GM23338 (cell line): ENCODE measurements at regions not wholly inside any gene's neighbourhood (a gene's known extent, or its start where the extent isn't known, plus 50 kb on each side); places are given as distances from the start of the nearest gene placed in this dataset.

Experiments
- ATAC-seq: fragments of 200-7000 bp; cut with Tn5 transposase; 3 replicates; pipeline ENCODE4 v1.9.1; 2020
- DNase-seq: peaks from one replicate; pipeline ENCODE4 v3.0.0-alpha.2; 2015; ENCODE audit warnings: low spot score
- H2AFZ ChIP-seq: fragments of 200-600 bp; sonication (generic); 2 replicates; pipeline ENCODE4 v1.8.0; 2016; ENCODE audit warnings: antibody characterized with exemption, mild to moderate bottlenecking, moderate library complexity
- H3F3A ChIP-seq: fragments of 200-600 bp; sonication (generic); replicated peaks from 2 replicates; pipeline ENCODE4 v1.8.0; 2017; ENCODE audit warnings: antibody characterized with exemption, mixed run types, low read depth
- H3K27ac ChIP-seq: fragments of 200-600 bp; sonication (generic); 2 replicates; pipeline ENCODE4 v1.6.1; 2016; ENCODE audit warnings: low read depth
- H3K27me3 ChIP-seq: fragments of 200-600 bp; sonication (generic); 2 replicates; pipeline ENCODE4 v1.8.0; 2016; ENCODE audit warnings: mild to moderate bottlenecking, mixed run types, moderate library complexity; ENCODE audit not compliant: insufficient read depth
- H3K36me3 ChIP-seq: fragments of 200-600 bp; sonication (generic); 2 replicates; pipeline ENCODE4 v1.8.0; 2016; ENCODE audit warnings: mild to moderate bottlenecking; ENCODE audit not compliant: insufficient read depth
- H3K4me1 ChIP-seq: fragments of 200-600 bp; sonication (generic); 2 replicates; pipeline ENCODE4 v1.8.0; 2016; ENCODE audit warnings: mild to moderate bottlenecking, moderate library complexity; ENCODE audit not compliant: insufficient read depth
- H3K4me2 ChIP-seq: fragments of 200-600 bp; sonication (generic); 2 replicates; pipeline ENCODE4 v1.7.1; 2017; ENCODE audit warnings: mixed run types
- H3K4me3 ChIP-seq: fragments of 200-600 bp; sonication (generic); 2 replicates; pipeline ENCODE4 v1.6.1; 2016; ENCODE audit warnings: mixed run types
- H3K79me2 ChIP-seq: fragments of 200-600 bp; sonication (generic); replicated peaks from 2 replicates; pipeline ENCODE4 v1.8.0; 2017; ENCODE audit warnings: mild to moderate bottlenecking; ENCODE audit not compliant: insufficient read depth
- H3K9me2 ChIP-seq: fragments of 200-600 bp; sonication (generic); 2 replicates; pipeline ENCODE4 v1.8.0; 2017; ENCODE audit not compliant: insufficient read depth
- H4K20me1 ChIP-seq: fragments of 200-600 bp; sonication (generic); replicated peaks from 2 replicates; pipeline ENCODE4 v1.8.0; 2017; ENCODE audit warnings: mild to moderate bottlenecking; ENCODE audit not compliant: insufficient read depth
- H3K27ac Mint-ChIP-seq: 2 replicates; pipeline ENCODE4 v1.8.0; 2020; ENCODE audit warnings: inconsistent platforms, mild to moderate bottlenecking, moderate library complexity, mixed read lengths
- H3K27me3 Mint-ChIP-seq: 3 replicates; pipeline ENCODE4 v1.8.0; 2022; ENCODE audit warnings: low read depth, mild to moderate bottlenecking, moderate library complexity, mixed read lengths, inconsistent platforms; ENCODE audit not compliant: insufficient read depth, poor library complexity
- H3K36me3 Mint-ChIP-seq: 3 replicates; pipeline ENCODE4 v1.8.0; 2021; ENCODE audit warnings: low read depth, mild to moderate bottlenecking, inconsistent platforms, moderate library complexity, mixed read lengths
- H3K4me1 Mint-ChIP-seq: 3 replicates; pipeline ENCODE4 v1.8.0; 2020; ENCODE audit warnings: mild to moderate bottlenecking, inconsistent platforms, mixed read lengths
- H3K4me3 Mint-ChIP-seq: 3 replicates; pipeline ENCODE4 v1.8.0; 2021; ENCODE audit warnings: moderate library complexity, mild to moderate bottlenecking, inconsistent platforms, mixed read lengths
- H3K9me3 Mint-ChIP-seq: 3 replicates; pipeline ENCODE4 v1.8.0; 2020; ENCODE audit warnings: moderate library complexity, mild to moderate bottlenecking, inconsistent platforms, mixed read lengths
- CREB1 ChIP-seq: fragments of 250-450 bp; sonication (Bioruptor Pico); IDR thresholded peaks from 2 replicates; pipeline ENCODE4 v1.5.0; 2020; ENCODE audit warnings: low read depth, mild to moderate bottlenecking, moderate library complexity
- CTCF ChIP-seq, 2 experiments: fragments of 200-600 bp in 1 of 2; sonication (generic) in 1 of 2; conservative IDR thresholded peaks; 2 replicates each; pipeline versions ENCODE4 v1.5.1 to v1.6.1; 2016 to 2017; ENCODE audit warnings: antibody characterized with exemption in 2 of 2, low read depth in 2 of 2, mild to moderate bottlenecking in 2 of 2, moderate library complexity in 1 of 2
- EZH2 ChIP-seq: fragments of 200-600 bp; sonication (generic); IDR thresholded peaks from one replicate; pipeline ENCODE4 v1.8.0; 2017; ENCODE audit warnings: antibody characterized with exemption, mild to moderate bottlenecking, low read depth; ENCODE audit not compliant: unreplicated experiment
- EZH2phosphoT487 ChIP-seq: fragments of 200-600 bp; sonication (generic); IDR thresholded peaks from one replicate; pipeline ENCODE4 v1.8.1; 2018; ENCODE audit warnings: antibody characterized with exemption; ENCODE audit not compliant: unreplicated experiment
- JUNB ChIP-seq: IDR thresholded peaks from one replicate; pipeline ENCODE4 v1.6.1; 2016; ENCODE audit warnings: antibody characterized with exemption; ENCODE audit not compliant: unreplicated experiment
- NANOG ChIP-seq: IDR thresholded peaks from 2 replicates; pipeline ENCODE4 v1.6.1; 2016; ENCODE audit warnings: antibody characterized with exemption, borderline replicate concordance
- POLR2AphosphoS5 ChIP-seq: IDR thresholded peaks from 2 replicates; pipeline ENCODE4 v1.6.1; 2016; ENCODE audit warnings: antibody characterized with exemption, low read depth
- REST ChIP-seq: IDR thresholded peaks from one replicate; pipeline ENCODE4 v1.6.1; 2018; ENCODE audit warnings: antibody characterized with exemption; ENCODE audit not compliant: unreplicated experiment
- STAT1 ChIP-seq: IDR thresholded peaks from one replicate; pipeline ENCODE4 v1.6.1; 2016; ENCODE audit warnings: antibody characterized with exemption; ENCODE audit not compliant: unreplicated experiment
- ZNF114 ChIP-seq: fragments of 250-450 bp; sonication (Bioruptor Pico); IDR thresholded peaks from 2 replicates; pipeline ENCODE4 v1.5.0; 2020; ENCODE audit warnings: mild to moderate bottlenecking, moderate library complexity
- ZNF331 ChIP-seq: fragments of 250-450 bp; sonication (Bioruptor Pico); IDR thresholded peaks from 2 replicates; pipeline ENCODE4 v1.5.0; 2020; ENCODE audit warnings: low read depth, mild to moderate bottlenecking, moderate library complexity
- TF ChIP-seq, protein P1 (sequence below): IDR thresholded peaks from 2 replicates; pipeline ENCODE4 v1.6.1; 2016; ENCODE audit warnings: antibody characterized with exemption

DNA sequence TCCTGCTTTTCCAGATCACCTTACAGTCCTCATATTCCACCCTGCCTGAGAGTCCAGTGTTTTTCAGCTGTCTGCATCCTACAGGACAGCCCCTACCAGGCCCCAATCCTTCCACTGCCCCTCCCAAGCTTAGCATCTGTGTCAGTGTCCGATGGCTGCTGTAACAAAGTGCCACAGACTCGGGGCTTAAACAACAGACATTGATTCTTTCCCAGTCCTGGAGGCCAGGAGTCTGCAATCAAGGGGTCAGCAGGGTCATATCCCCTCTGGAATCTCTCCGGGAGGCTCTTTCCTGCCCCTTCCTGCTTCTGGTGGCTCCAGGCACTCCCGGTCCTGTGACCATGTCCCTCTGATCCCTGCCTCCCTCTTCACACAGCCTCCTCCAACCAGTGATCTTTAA is 396.6 kb upstream of the MAP3K7 start:
- Histone ChIP-seq H3K9me2 (no peaks in the 10 kb centered on the region), H3K79me2 (no peaks in the 10 kb centered on the region), H3K4me1 (no peaks in the 10 kb centered on the region), H3K4me3 (no peak overlapping the region), H3K4me2 (no peak overlapping the region), H2AFZ (peak overlapping the region; percentile 28; the same call in 1 of the 2 replicates), H3K27ac (no peak overlapping the region), H3K27me3 (no peaks in the 10 kb centered on the region), H4K20me1 (no peaks in the 10 kb centered on the region), H3F3A (no peaks in the 10 kb centered on the region), H3K36me3 (no peaks in the 10 kb centered on the region)
- DNase-seq (no peak), ATAC-seq (no peak)
- H3K27ac Mint-ChIP-seq, result no peak overlapping the region
- no peaks in the 10 kb centered on the region for H3K36me3 Mint-ChIP-seq
- H3K9me3 Mint-ChIP-seq, result no peaks in the 10 kb centered on the region
- no peaks in the 10 kb centered on the region; the same call in 2 of the 3 replicates for H3K4me1 Mint-ChIP-seq
- peaks cover 3% of the 10 kb centered on the region for H3K27me3 Mint-ChIP-seq
- TF ChIP-seq EZH2phosphoT487 (no peak), ZNF331 (CRISPR knock-in tag) (no peak), POLR2AphosphoS5 (no peak), CREB1 (CRISPR knock-in tag) (no peak), REST (no peak), JUNB (no peak), ZNF114 (CRISPR knock-in tag) (no peak), NANOG (no peak)
- TF ChIP-seq, protein P1, sequence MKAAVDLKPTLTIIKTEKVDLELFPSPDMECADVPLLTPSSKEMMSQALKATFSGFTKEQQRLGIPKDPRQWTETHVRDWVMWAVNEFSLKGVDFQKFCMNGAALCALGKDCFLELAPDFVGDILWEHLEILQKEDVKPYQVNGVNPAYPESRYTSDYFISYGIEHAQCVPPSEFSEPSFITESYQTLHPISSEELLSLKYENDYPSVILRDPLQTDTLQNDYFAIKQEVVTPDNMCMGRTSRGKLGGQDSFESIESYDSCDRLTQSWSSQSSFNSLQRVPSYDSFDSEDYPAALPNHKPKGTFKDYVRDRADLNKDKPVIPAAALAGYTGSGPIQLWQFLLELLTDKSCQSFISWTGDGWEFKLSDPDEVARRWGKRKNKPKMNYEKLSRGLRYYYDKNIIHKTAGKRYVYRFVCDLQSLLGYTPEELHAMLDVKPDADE, result no peak
- no peak overlapping the region for H3K4me3 Mint-ChIP-seq

DNA sequence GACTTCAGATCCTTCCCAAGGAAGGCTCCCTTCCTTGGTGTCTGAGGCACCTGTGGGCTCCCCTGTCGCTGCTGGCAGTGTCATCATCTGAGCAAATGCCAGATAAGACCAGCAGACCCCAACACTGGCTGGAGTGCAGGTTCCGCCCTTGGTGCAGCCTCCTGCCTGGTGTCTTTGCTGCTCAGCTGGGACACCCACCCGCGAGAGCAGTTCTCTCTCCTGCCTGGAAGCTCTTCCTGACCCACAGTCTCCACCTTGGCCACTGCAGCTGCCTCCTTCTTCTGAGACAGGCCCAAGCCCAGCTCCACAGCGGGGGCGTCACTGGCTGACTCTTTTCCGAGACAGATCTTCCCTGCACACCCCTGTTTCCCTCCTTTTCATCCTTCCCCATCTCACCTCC is 395.7 kb upstream of the MAP3K7 start:
- Histone ChIP-seq H3K27ac (no peak overlapping the region), H3K4me3 (no peak overlapping the region), H3F3A (no peaks in the 10 kb centered on the region), H3K4me2 (no peak overlapping the region), H3K36me3 (no peaks in the 10 kb centered on the region), H2AFZ (no peak overlapping the region), H3K4me1 (no peaks in the 10 kb centered on the region), H3K79me2 (no peaks in the 10 kb centered on the region), H3K27me3 (no peaks in the 10 kb centered on the region), H3K9me2 (no peaks in the 10 kb centered on the region), H4K20me1 (no peaks in the 10 kb centered on the region)
- H3K27ac Mint-ChIP-seq, result no peak overlapping the region
- no peaks in the 10 kb centered on the region for H3K36me3 Mint-ChIP-seq
- no peak overlapping the region for H3K4me3 Mint-ChIP-seq
- no peaks in the 10 kb centered on the region for H3K9me3 Mint-ChIP-seq
- H3K4me1 Mint-ChIP-seq, result peaks cover 3% of the 10 kb centered on the region; the same call in 2 of the 3 replicates
- DNase-seq, result no peak
- peaks cover 3% of the 10 kb centered on the region for H3K27me3 Mint-ChIP-seq
- ATAC-seq, result no peak
- TF ChIP-seq NANOG (no peak), REST (no peak), JUNB (no peak), POLR2AphosphoS5 (no peak), EZH2phosphoT487 (no peak), CREB1 (CRISPR knock-in tag) (no peak), CTCF (conservative IDR thresholded peaks at IDR 0.05; ENCODE audit: low read depth in 2 of 2) (no peak), STAT1 (no peak), ZNF114 (CRISPR knock-in tag) (no peak), EZH2 (no peak), ZNF331 (CRISPR knock-in tag) (no peak)
- TF ChIP-seq, protein P1, result no peak
